Adipocyte (in vitro differentiated cells): ENCODE measurements at regions not wholly inside any gene's neighbourhood (a gene's known extent, or its start where the extent isn't known, plus 50 kb on each side); places are given as distances from the start of the nearest gene placed in this dataset.

Experiments
- DNase-seq: peaks from one replicate; pipeline ENCODE4 v3.0.0-alpha.2; 2015; ENCODE audit warnings: low read depth
- H3K27me3 ChIP-seq: replicated peaks from 2 replicates; pipeline ENCODE4 v1.7.0; 2013; ENCODE audit warnings: mild to moderate bottlenecking, low read length, moderate library complexity; ENCODE audit not compliant: control insufficient read depth, insufficient read depth
- H3K36me3 ChIP-seq: 2 replicates; pipeline ENCODE4 v1.7.0; 2013; ENCODE audit warnings: low read length, mild to moderate bottlenecking, moderate library complexity; ENCODE audit not compliant: control insufficient read depth, insufficient read depth, severe bottlenecking
- H3K4me1 ChIP-seq: 2 replicates; pipeline ENCODE4 v1.7.0; 2013; ENCODE audit warnings: mild to moderate bottlenecking, low read length, moderate library complexity; ENCODE audit not compliant: control insufficient read depth, insufficient read depth
- H3K4me3 ChIP-seq: 2 replicates; pipeline ENCODE4 v1.7.0; 2013; ENCODE audit warnings: mild to moderate bottlenecking, low read length, moderate library complexity
- H3K9ac ChIP-seq: 2 replicates; pipeline ENCODE4 v1.7.0; 2013; ENCODE audit warnings: mild to moderate bottlenecking, low read length, moderate library complexity
- H3K9me3 ChIP-seq: 2 replicates; pipeline ENCODE4 v1.7.0; 2013; ENCODE audit warnings: mild to moderate bottlenecking, low read length, moderate library complexity; ENCODE audit not compliant: control insufficient read depth

- H3K27me3 ChIP-seq = peaks cover 51% of the 10 kb centered on the region
- no peak overlapping the region for H3K9ac ChIP-seq
- no peak for DNase-seq
- H3K4me3 ChIP-seq = no peak overlapping the region
- H3K9me3 ChIP-seq = no peaks in the 10 kb centered on the region
- H3K4me1 ChIP-seq = peaks cover 15% of the 10 kb centered on the region
- H3K36me3 ChIP-seq = no peaks in the 10 kb centered on the region
These were observed 139.2 kb downstream of the INHBB start for GRCh38 chr2:120485096-120485495.

- Histone ChIP-seq H3K4me3 (no peak overlapping the region), H3K36me3 (no peaks in the 10 kb centered on the region), H3K27me3 (peaks cover 57% of the 10 kb centered on the region), H3K4me1 (peaks cover 11% of the 10 kb centered on the region), H3K9ac (no peak overlapping the region), H3K9me3 (no peaks in the 10 kb centered on the region)
- DNase-seq = no peak
These were observed 140.5 kb downstream of the INHBB start for GRCh38 chr2:120486441-120486840.

GRCh38 chr2:120486946-120487345 lies 141.0 kb downstream of the INHBB start:
- no peak for DNase-seq
- Histone ChIP-seq H3K36me3 (no peaks in the 10 kb centered on the region), H3K4me1 (peaks cover 6% of the 10 kb centered on the region), H3K4me3 (no peak overlapping the region), H3K9me3 (no peaks in the 10 kb centered on the region), H3K9ac (no peak overlapping the region), H3K27me3 (peaks cover 58% of the 10 kb centered on the region)

GRCh38 chr2:120488531-120488930 lies 142.6 kb downstream of the INHBB start:
- Histone ChIP-seq H3K36me3 (no peaks in the 10 kb centered on the region), H3K9ac (no peak overlapping the region), H3K4me1 (peaks cover 3% of the 10 kb centered on the region), H3K27me3 (peaks cover 47% of the 10 kb centered on the region), H3K4me3 (no peak overlapping the region), H3K9me3 (no peaks in the 10 kb centered on the region)
- no peak for DNase-seq

GRCh38 chr2:120489023-120489422 lies 143.1 kb downstream of the INHBB start:
- Histone ChIP-seq H3K27me3 (peaks cover 42% of the 10 kb centered on the region), H3K4me1 (peaks cover 3% of the 10 kb centered on the region), H3K36me3 (no peaks in the 10 kb centered on the region), H3K9me3 (no peaks in the 10 kb centered on the region), H3K4me3 (no peak overlapping the region), H3K9ac (no peak overlapping the region)
- DNase-seq = no peak

- Histone ChIP-seq H3K27me3 (peaks cover 31% of the 10 kb centered on the region), H3K9me3 (no peaks in the 10 kb centered on the region), H3K4me1 (peaks cover 3% of the 10 kb centered on the region), H3K4me3 (no peak overlapping the region), H3K9ac (no peak overlapping the region), H3K36me3 (no peaks in the 10 kb centered on the region)
- DNase-seq = no peak
These were observed 144.3 kb downstream of the INHBB start for GRCh38 chr2:120490091-120490798.

- Histone ChIP-seq H3K36me3 (no peaks in the 10 kb centered on the region), H3K9me3 (no peaks in the 10 kb centered on the region), H3K9ac (no peak overlapping the region), H3K4me3 (no peak overlapping the region), H3K27me3 (peaks cover 26% of the 10 kb centered on the region), H3K4me1 (peaks cover 3% of the 10 kb centered on the region)
- no peak for DNase-seq
These were observed 145.2 kb downstream of the INHBB start for GRCh38 chr2:120491111-120491625.

- Histone ChIP-seq H3K4me1 (peaks cover 3% of the 10 kb centered on the region), H3K36me3 (no peaks in the 10 kb centered on the region), H3K9ac (no peak overlapping the region), H3K4me3 (no peak overlapping the region), H3K27me3 (peaks cover 19% of the 10 kb centered on the region), H3K9me3 (no peaks in the 10 kb centered on the region)
- no peak for DNase-seq
These were observed 147.3 kb downstream of the INHBB start for GRCh38 chr2:120493231-120493630.

GRCh38 chr2:120494446-120494845 lies 148.5 kb downstream of the INHBB start:
- Histone ChIP-seq H3K27me3 (peaks cover 8% of the 10 kb centered on the region), H3K9me3 (no peaks in the 10 kb centered on the region), H3K4me1 (no peaks in the 10 kb centered on the region), H3K36me3 (no peaks in the 10 kb centered on the region), H3K4me3 (no peak overlapping the region), H3K9ac (no peak overlapping the region)
- DNase-seq = no peak

GRCh38 chr2:120495586-120495985 lies 149.7 kb downstream of the INHBB start:
- DNase-seq = no peak
- Histone ChIP-seq H3K27me3 (peaks cover 17% of the 10 kb centered on the region), H3K9ac (no peak overlapping the region), H3K9me3 (no peaks in the 10 kb centered on the region), H3K4me1 (no peaks in the 10 kb centered on the region), H3K36me3 (no peaks in the 10 kb centered on the region), H3K4me3 (no peak overlapping the region)

GRCh38 chr2:120496235-120496634 lies 150.3 kb downstream of the INHBB start:
- Histone ChIP-seq H3K9me3 (no peaks in the 10 kb centered on the region), H3K4me3 (no peak overlapping the region), H3K9ac (no peak overlapping the region), H3K27me3 (peaks cover 15% of the 10 kb centered on the region), H3K36me3 (no peaks in the 10 kb centered on the region), H3K4me1 (no peaks in the 10 kb centered on the region)
- no peak for DNase-seq

- no peak for DNase-seq
- no peaks in the 10 kb centered on the region for H3K4me1 ChIP-seq
- H3K9ac ChIP-seq = no peak overlapping the region
- no peaks in the 10 kb centered on the region for H3K36me3 ChIP-seq
- H3K27me3 ChIP-seq = peaks cover 12% of the 10 kb centered on the region
- H3K9me3 ChIP-seq = no peaks in the 10 kb centered on the region
- no peak overlapping the region for H3K4me3 ChIP-seq
These were observed 150.8 kb downstream of the INHBB start for GRCh38 chr2:120496759-120497158.
